DMS79 (cell line): ENCODE measurements at regions not wholly inside any gene's neighbourhood (a gene's known extent, or its start where the extent isn't known, plus 50 kb on each side); places are given as distances from the start of the nearest gene placed in this dataset.
"Not testable (repeated sequence)": the region's sequence is repeated elsewhere in the genome, so short reads cannot be mapped to it uniquely, and the experiment has no call there.

Experiments
- DNase-seq: peaks from one replicate; lab custom pipeline; 2025; lab: John Stamatoyannopoulos, UW

DNA sequence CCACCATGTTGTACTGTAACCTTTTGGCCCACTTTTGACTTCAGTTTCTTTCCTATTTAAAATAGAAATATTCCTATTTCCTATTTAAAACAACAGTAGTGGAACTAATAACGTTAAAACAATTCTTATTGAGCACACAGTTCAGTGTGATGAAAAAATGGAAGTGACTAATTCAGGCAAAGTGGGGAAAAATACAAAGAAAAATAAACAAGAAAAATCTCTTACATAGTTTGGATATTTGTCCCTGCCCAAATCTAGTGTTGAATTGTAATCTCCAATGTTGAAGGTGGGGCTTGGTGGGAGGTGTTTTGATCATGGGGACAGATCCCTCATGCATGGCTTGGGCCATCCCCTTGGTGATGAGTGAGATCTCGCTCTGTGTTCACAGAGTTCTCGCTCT, 198.1 kb upstream of the CPHXL start:
- DNase-seq, result no peak

GRCh38 chr16:75927810-75928209, 201.5 kb upstream of the CPHXL start:
- DNase-seq, result no peak

DNA sequence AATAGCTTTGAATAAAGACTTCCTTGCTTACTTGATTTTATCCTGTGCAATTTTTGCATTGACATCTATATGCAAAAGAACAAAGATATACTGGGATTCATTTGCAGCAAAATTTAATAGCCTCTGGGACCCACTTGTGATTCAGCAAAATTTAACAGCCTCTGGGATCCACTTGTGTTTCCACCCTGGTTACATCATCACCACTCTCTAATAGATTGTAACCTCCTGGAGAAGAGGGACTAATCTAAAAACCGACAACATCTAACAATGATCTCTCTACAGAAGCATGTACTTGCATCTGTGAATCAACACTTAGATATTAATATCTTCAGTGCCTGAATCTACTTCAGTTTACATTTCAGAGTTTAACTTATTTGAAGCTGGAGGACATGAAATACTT, 202.0 kb upstream of the CPHXL start:
- no peak for DNase-seq

DNA sequence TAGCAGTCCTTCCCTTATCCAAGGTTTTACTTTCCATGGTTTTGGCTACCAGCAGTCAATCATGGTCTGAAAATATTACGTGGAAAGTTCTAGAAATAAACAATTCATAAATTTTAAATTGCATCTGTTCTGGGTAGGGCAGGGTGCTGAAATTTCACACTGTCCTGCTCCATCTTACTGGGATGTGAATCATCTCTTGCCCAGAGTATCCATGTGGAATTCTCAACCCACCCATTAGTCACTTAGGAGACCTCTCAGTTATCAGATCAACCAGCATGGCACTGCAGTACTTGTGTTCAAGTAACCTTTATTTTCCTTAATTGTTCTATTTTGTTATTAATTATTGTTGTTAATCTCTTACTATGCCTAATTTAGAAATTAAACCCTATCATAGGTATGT, 202.8 kb upstream of the CPHXL start:
- DNase-seq, result no peak

DNA sequence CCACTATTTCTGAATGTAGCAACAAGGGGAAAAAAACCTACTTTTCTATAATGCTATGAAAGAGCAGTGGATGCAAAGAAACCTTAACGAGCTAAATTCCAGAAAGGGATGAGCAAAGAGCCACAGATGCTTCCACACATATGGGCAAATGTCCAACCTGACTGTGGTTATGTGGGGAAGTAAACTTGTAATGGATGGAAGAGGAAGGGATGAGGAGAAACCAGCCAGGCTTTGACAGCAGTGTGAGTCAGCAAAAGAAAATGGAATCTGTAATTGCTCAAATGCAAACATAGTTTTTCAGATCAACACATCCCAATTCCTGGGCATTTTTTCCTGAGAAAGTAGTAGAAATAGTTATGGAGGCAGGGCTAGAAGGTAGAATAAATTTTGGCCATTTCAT, 204.8 kb upstream of the CPHXL start:
- no peak for DNase-seq

DNA sequence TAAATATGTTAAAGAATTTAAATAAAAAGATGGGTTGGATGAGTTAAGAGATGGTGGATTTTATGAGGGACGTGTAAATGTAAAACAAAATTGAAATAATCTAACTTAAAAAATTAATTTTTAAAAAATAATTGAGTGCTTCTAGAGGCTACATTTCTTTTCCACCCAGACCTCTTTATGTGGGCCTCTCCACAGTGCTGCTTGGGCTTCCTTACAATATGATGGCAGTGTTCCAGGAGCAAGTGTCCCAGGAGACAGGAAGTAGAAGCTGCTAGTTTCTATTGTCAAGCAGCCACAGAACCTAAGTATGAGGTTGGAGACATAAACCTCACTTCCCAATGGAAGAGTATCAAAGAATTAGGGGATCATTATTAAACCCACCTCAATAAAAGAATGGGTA, 205.7 kb upstream of the CPHXL start:
- DNase-seq, result no peak

- DNase-seq, result no peak
Measured at GRCh38 chr16:75938818-75939217, 212.5 kb upstream of the CPHXL start.

- no peak for DNase-seq
Measured at GRCh38 chr16:75942351-75942750, 216.1 kb upstream of the CPHXL start.

- no peak for DNase-seq
Measured at GRCh38 chr16:75942936-75943335, 216.6 kb upstream of the CPHXL start.

GRCh38 chr16:75943705-75944514, 217.6 kb upstream of the CPHXL start:
- DNase-seq, result no peak

- no peak for DNase-seq
Measured at GRCh38 chr16:75945916-75946457, 219.7 kb upstream of the CPHXL start.

- no peak for DNase-seq
Measured at GRCh38 chr16:75947626-75948239, 221.4 kb upstream of the CPHXL start.

DNA sequence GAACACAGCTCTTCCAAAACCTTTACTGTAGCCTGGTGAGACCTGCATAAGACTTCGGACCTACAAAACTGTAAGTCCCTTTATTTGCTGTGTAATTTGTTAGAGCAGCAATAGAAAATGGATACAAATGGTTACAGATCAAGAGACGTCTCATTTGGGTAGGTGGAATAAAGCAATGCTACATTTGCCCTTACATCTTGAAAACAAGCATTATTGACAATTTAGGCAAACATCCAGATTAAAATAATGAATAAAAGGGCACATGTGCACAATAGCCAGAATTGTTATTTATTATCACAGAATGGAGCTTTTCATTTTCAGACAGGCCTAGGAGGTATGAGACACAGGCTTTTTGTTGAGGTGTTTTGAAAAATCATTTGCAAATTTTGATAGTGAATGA, 222.2 kb upstream of the CPHXL start:
- DNase-seq, result no peak

DNA sequence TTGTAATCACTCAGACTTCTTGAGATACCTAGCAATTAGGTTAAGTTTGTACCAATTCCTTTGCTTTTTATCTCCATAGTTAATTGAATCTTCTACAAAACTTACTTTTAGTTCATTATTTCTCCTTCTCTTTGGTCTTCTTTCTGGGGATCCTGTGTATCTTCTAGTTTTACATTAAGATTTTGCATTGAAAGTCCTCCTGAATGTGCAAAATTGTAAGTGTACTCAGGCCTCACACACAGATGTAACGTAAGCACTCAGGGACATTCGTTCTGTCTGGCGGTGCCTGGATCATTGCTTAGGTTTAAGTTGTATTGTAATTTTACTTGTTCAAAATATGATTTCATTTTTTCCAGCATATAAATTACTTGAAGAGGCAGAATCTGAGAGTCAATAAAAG, 222.6 kb upstream of the CPHXL start:
- no peak for DNase-seq

GRCh38 chr16:75952124-75952523, 225.8 kb upstream of the CPHXL start:
- DNase-seq, result no peak

DNA sequence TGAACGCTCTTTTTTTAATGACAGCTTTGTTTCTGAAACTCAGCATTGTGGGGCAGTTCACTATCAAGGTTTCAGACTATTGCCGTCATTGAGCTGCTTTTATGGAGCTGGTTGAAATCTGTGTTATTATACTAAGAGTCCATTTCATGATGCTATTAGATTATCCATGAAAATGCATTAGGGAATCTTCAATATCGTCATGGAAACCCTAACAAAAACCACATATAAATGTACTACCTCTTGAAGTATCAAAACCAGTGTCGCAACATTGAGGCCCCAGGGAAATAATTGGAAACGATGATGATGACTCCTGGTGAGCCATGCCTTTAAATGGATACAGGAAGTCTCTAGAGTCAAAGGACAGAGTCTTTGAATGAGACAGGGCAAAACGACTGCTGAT, 231.6 kb upstream of the CPHXL start:
- no peak for DNase-seq

DNA sequence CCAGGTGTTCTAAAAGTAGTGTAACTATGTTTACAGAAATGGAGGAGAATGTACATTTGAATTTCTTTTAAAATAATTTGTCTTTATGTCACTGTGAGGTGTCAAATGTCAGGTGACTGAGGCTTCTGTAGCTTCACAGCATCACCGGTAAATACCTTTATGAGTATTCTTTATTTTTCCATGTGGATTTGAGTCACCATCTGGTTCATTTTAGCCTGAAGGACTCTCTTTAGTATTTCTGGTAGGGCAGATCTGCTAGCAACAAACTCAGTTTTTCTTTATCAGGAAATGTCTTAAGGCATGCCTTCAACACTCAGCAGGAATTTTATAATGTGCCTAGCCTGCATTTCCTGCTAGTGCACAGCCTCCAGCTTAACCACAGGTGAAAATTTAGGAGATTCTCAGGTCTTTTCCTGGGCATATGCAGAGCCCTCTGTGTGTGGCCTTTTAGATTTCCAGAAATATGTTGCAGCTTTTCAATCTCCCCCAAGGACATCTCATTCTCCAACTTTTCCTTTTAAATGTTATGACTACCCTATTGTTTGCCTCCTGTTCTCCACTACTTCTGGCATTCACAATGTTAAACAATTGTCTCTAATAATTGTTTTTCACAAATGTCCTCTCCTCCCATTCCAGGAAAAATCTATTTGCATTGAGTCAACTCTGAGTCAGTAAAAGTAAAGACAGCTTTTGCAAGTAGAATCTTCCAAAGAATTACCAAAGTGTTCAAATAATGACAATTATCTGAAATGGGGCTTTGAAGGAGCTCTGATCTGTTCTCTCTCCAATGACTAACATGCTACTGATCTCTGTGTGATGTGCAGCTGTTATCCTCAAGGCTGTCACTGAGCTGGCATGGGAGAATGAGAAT, 239.4 kb upstream of the CPHXL start:
- no peak for DNase-seq

GRCh38 chr16:75969120-75969519, 242.8 kb upstream of the CPHXL start:
- DNase-seq, result not testable (repeated sequence)

DNA sequence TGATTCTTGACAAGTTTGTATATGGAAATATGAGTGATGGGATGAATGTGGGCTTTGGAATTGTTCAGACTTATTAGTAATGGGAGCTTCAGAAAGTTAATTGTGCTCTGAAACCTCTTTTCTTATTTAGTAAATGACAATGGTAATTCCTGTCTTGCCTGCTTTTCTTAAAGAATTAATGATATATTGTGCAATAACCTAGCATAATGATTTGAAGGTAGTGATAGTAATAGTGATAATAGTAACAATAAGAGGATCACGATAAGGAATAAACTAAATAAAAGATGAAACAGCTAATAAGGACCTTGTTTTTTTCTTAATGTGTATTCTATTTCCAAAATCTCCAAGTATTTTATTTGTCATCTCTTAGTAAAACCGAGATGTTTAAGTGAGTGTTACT, 245.0 kb upstream of the CPHXL start:
- DNase-seq, result no peak

- DNase-seq, result no peak
Measured at GRCh38 chr16:75983296-75983695, 257.0 kb upstream of the CPHXL start.

DNA sequence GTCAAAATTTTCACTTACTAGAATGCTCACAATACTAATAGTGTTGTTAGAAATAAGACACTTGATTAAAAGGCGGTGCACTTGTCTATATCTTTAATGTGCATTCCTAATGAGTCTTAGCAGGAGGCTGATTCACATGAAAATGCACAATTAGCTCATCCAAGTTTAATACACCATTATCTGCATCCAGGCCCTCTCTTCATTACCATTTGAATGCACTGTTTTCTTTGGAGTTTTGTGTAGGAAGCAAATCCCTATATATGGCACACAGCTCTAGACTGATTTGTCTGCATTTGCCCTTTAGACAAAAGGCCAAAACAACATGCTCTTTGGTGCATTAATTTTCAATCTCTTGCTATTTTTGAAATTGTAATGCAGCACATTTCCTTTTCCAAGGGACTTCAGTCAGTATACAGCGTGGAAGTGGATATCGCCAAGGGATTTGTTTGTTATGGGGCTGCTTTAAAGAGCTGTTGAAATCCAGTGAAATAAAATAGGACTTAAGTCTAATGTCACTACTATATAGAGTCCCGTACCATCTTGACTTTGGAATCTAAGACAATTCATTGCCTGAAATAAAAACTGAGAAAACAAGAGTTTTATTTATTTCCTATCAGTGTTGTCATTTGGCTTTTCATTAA, 257.6 kb upstream of the CPHXL start:
- DNase-seq, result no peak

- DNase-seq, result no peak
Measured at GRCh38 chr16:75987323-75987722, 261.0 kb upstream of the CPHXL start.
